Kasumi-1 (cell line): ENCODE measurements at regions not wholly inside any gene's neighbourhood (a gene's known extent, or its start where the extent isn't known, plus 50 kb on each side); places are given as distances from the start of the nearest gene placed in this dataset.

Experiments used
- DNase-seq, 2 experiments: peaks; one replicate each; lab custom pipeline; 2025; lab: John Stamatoyannopoulos, UW

DNA sequence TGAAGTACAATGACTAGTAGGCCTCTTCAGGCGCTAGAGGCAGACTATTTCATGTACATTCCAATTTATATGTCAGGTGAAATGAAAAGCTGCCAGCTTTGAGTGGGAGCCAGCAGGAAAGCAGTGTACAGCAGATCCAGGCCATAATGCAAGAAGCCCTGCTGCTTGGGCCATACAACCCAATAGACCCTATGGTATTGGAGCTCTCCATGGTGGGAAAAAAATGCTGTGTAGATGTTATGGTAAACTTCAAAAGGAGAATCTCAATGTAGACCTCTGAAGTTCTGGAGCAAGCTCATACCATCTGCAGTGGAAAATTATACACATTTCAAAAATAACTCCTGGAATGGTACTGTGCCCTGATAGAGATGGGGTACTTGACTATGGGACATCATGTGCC lies 71.5 kb upstream of the CD82 start:
- no peak for DNase-seq

DNA sequence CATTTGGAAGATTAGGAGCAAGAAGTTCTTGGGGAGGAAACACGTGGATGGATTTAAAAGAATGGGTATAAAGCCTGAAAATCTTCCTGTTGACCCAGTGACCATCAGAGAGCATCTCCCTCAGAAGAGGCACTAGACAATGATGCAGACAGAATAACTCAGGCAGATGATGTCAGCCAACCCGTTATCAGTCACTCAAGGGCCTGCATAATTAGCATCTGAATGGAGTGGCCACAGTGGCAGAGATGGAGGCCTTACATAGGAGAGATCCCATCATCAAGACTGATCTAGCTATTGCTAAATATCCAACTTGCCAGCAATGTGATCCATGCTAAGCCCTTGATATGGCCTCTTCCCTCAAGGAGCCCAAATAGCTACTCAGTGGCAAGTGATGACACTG lies 70.7 kb upstream of the CD82 start:
- no peak for DNase-seq

- no peak for DNase-seq
Measured at GRCh38 chr11:44496391-44496790, 69.1 kb upstream of the CD82 start.

DNA sequence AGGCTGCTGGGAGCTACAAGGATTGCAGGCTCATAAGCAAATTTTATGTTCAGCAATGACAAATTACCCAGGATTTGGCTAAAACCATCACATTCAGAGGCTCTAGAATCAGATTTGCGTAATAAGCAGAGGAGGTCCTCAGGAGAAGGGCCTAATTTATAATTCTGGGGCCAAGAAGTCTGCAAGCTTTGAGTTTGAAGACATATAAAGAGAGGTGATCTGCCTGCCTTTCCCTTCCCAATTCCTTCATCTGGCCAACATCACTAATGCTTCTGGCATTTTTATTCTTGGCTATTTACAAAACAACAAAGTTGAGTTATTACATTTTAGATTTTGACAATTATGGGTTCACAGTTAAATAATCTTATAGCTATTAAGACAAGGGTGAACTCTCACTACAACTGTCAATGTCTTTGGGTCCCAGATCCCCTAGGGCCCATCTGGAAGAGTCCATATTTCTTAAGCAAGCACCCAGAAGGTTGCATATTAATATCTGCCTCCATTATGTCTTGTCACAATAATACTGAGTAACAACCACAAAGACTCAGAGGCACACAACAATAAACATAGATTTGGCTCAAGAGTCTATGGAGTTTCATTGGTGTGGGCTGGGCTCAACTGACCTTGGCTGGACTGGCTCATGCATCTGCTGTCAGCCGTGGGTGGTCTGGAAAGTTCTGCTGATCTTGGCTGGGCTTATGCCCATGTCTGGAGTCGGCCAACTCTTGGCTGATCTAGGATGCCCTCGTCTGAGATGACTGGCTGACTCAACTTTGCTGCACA lies 67.2 kb upstream of the CD82 start:
- no peak for DNase-seq

GRCh38 chr11:44502506-44502905 lies 63.0 kb upstream of the CD82 start:
- no peak for DNase-seq

GRCh38 chr11:44505581-44506054 lies 59.8 kb upstream of the CD82 start:
- DNase-seq = no peak

DNA sequence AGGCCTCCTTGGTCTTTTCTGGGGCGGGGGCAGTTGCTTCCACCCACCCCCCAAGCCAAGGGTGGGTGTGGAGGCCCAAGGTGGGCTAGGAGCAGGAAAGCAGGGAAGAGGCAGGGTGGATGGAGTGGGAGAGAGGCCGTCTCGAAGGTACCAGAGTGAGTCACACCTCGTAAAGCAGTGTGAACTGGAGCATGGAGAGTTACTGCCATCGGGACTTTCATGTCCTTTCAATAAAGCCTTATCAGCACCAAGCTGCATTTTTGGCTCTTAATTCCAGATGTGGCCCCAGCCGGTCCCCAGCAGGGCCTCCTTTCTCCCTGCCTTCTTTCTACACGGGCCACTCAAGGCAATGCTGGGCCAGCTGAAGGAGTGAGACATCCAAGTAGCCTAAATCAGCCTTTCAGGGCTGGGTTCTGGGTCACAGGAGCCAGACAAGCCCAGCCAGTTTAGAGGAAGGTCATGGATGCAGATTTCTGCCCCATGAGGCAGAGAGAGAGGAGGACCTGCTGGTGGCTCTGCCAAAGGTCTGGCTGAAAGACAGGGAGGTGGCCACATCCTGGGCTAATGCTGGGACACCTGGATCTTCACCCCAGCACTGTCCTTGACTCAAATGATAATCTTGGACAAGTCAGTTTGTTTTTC lies 59.0 kb upstream of the CD82 start:
- no peak for DNase-seq

- DNase-seq = no peak
Measured at GRCh38 chr11:44507491-44507890, 58.0 kb upstream of the CD82 start.

- DNase-seq = no peak
Measured at GRCh38 chr11:44507896-44508445, 57.5 kb upstream of the CD82 start.

- DNase-seq = no peak
Measured at GRCh38 chr11:44509296-44509695, 56.2 kb upstream of the CD82 start.

- no peak for DNase-seq
Measured at GRCh38 chr11:44510372-44510771, 55.1 kb upstream of the CD82 start.

- no peak for DNase-seq
Measured at GRCh38 chr11:44512818-44513217, 52.6 kb upstream of the CD82 start.

GRCh38 chr11:44515048-44515447 lies 50.4 kb upstream of the CD82 start:
- DNase-seq = no peak
